ENCODE measurements at regions not wholly inside any gene's neighbourhood (a gene's known extent, or its start where the extent isn't known, plus 50 kb on each side); places are given as distances from the start of the nearest gene placed in this dataset.

DNA sequence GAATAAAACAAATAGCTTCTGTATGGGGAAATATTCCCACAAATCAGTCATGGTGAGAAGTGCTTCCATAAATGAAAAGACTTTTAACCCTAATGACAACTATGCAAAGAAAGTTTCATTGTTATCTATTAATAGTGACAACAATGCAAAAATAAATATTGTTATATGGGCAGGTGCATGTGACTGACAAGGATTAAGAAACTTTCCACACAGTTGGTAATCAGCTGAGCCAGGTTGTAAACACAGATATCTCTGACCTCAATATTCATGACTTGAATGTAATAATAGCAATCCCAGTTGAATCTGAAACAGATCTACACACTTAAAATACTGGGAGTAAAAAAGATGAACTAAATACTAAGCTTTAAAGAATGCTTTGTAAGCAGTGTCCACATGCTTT is 517.0 kb upstream of the SOX11 start:
- in situ Hi-C loops (cut with HindIII; ENCODE audit: low sequenced_read_pairs) = no loop called here
- no peak overlapping the region for H3K4me3 ChIP-seq (ENCODE audit: low read depth, low read length)
- TF ChIP-seq, protein P1, sequence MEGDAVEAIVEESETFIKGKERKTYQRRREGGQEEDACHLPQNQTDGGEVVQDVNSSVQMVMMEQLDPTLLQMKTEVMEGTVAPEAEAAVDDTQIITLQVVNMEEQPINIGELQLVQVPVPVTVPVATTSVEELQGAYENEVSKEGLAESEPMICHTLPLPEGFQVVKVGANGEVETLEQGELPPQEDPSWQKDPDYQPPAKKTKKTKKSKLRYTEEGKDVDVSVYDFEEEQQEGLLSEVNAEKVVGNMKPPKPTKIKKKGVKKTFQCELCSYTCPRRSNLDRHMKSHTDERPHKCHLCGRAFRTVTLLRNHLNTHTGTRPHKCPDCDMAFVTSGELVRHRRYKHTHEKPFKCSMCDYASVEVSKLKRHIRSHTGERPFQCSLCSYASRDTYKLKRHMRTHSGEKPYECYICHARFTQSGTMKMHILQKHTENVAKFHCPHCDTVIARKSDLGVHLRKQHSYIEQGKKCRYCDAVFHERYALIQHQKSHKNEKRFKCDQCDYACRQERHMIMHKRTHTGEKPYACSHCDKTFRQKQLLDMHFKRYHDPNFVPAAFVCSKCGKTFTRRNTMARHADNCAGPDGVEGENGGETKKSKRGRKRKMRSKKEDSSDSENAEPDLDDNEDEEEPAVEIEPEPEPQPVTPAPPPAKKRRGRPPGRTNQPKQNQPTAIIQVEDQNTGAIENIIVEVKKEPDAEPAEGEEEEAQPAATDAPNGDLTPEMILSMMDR (IDR thresholded peaks at IDR 0.05; ENCODE audit: low read depth, low read length) = no peak
- DNase-seq (ENCODE audit: low read depth, low spot score) = no peak

DNA sequence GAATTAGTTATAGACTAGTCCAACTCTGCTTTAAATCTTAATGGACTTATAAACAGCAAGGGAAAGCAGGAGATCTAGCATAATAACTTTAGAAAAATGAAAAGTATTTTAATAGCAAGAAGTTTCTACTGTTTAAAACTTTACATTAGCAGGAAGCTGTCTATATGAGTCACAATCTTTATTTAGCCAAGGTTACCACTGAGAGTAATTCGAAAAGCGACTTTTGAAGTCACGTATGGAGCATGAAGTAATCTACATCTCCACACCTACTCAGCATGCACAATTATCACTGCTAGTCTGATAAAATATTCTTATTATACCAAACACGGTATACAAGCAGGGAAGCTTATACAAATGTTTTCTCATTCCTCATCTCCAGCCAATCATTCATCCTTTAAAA is 515.4 kb upstream of the SOX11 start:
- TF ChIP-seq, protein P1 (IDR thresholded peaks at IDR 0.05; ENCODE audit: low read depth, low read length) = no peak
- in situ Hi-C loops (cut with HindIII; ENCODE audit: low sequenced_read_pairs) = no loop called here
- peak; percentile 33 for DNase-seq (ENCODE audit: low read depth, low spot score)

DNA sequence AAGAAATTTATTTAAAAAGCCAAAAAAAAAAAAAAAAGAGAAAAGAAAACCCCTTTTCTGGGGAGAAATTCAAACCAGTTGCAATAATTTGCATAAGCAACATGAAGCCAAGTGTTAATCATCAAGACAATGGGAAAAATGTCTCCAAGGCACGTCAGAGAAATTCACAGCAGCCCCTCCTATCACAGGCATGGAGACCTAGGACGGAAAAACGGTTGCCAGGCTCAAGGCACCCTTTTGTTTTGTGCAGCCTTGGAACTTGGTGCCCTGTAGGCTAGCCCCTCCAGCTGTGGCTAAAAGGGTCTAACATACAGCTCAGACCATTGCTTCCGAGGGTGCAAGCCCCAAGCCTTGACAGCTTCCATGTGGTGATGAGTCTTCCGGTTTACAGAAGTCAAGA is 509.2 kb upstream of the SOX11 start:
- H3K4me3 ChIP-seq (ENCODE audit: low read depth, low read length) = no peak overlapping the region
- DNase-seq (ENCODE audit: low read depth, low spot score) = no peak
- in situ Hi-C loops (cut with HindIII; ENCODE audit: low sequenced_read_pairs) = no loop called here
- TF ChIP-seq, protein P1 (IDR thresholded peaks at IDR 0.05; ENCODE audit: low read depth, low read length) = no peak

More for the DNA sequence above, 515.4 kb upstream of the SOX11 start:
- no peak overlapping the region for H3K4me3 ChIP-seq (ENCODE audit: low read depth, low read length)

DNA sequence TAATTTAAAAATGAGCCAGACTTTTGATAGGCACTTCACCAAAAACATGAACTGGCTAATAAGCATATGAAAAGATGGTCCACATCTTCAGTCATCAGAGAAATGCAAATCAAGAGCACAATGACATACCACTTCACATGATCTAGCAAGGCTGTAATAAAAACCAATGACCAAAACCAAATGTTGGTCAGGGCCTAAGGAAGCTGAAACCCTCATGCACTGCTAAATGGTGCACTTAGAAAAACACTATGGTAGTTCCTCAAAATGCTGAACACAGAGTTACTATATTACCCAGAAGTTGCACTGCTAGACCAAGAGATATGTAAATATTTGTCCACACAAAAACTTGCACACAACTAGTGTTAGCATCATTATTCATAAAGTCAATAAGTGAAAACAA is 504.9 kb upstream of the SOX11 start:
- in situ Hi-C loops (cut with HindIII; ENCODE audit: low sequenced_read_pairs) = no loop called here
- H3K4me3 ChIP-seq (ENCODE audit: low read depth, low read length) = no peak overlapping the region
- TF ChIP-seq, protein P1 (IDR thresholded peaks at IDR 0.05; ENCODE audit: low read depth, low read length) = no peak
- no peak for DNase-seq (ENCODE audit: low read depth, low spot score)

DNA sequence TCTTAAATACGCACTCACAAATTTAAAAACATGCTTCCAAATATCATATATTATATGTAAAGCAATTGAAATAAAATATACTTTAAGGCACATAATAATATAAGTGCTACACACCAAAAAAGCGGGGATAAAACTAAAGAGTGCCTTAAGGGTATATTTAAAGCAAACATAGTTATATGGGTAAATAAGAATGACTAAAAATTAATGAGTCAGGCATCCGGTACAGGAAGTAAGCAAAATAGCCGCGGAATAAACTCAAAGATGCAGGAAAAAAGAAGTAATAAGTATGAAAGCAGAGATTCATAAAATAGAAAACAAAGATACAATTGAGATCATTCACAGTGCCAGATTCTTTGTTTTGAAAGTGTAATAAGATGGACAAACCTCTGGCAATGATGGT is 503.5 kb upstream of the SOX11 start:
- TF ChIP-seq, protein P1 (IDR thresholded peaks at IDR 0.05; ENCODE audit: low read depth, low read length) = no peak
- no peak for DNase-seq (ENCODE audit: low read depth, low spot score)
- H3K4me3 ChIP-seq (ENCODE audit: low read depth, low read length) = no peak overlapping the region
- in situ Hi-C loops (cut with HindIII; ENCODE audit: low sequenced_read_pairs) = no loop called here

DNA sequence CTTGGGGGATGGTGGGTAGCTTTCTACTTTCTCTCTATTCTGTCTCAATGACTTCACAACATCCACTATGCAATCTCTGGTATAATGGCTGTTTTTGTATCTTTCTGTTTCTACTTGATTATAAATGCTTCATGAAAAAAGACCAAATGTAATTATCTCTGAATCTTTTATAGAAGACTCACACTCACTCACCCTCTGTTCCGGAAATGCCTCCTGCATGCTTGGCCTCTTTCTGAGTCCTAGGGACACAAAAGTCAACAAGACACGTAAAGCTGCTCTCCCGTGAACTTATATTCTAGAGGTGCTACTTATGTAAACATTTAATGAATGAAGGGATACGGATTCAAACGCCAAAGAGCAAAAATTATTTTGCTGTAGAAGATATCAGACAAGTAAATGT is 502.2 kb upstream of the SOX11 start:
- in situ Hi-C loops (cut with HindIII; ENCODE audit: low sequenced_read_pairs) = no loop called here
- H3K4me3 ChIP-seq (ENCODE audit: low read depth, low read length) = no peak overlapping the region
- DNase-seq (ENCODE audit: low read depth, low spot score) = peak; percentile 14
- TF ChIP-seq, protein P1 (IDR thresholded peaks at IDR 0.05; ENCODE audit: low read depth, low read length) = no peak

DNA sequence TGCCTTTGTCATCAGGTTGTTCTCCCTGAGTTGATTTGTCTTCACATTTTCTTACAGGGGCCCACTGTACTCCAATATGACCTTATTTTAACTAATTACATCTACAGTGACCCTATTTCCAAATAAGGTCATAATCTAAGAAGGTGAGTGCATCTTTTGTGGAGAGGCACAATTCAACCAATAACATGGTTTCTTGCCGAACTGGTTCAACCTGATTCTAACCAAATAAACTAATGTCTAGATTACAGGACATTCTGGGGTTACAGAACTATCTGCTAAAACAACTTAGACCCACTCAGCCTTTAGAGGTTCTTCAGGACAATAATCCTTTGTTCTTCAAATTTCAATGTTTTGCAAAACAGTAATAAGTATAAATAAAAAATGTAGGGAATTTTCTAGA is 496.5 kb upstream of the SOX11 start:
- no peak for DNase-seq (ENCODE audit: low read depth, low spot score)
- H3K4me3 ChIP-seq (ENCODE audit: low read depth, low read length) = no peak overlapping the region
- TF ChIP-seq, protein P1 (IDR thresholded peaks at IDR 0.05; ENCODE audit: low read depth, low read length) = no peak
- in situ Hi-C loops (cut with HindIII; ENCODE audit: low sequenced_read_pairs) = no loop called here
